Ovary (tissue), 3 donors: ENCODE measurements at regions not wholly inside any gene's neighbourhood (a gene's known extent, or its start where the extent isn't known, plus 50 kb on each side); places are given as distances from the start of the nearest gene placed in this dataset.

ENCODE experiments used
- CTCF ChIP-seq, 3 donors: fragments of 450-650 bp in 2 of 3; fragments of 200-600 bp in 1 of 3; IDR thresholded peaks; one replicate each; pipeline versions ENCODE4 v1.5.1 to v1.8.0; 2016 to 2022; ENCODE audit warnings: antibody characterized with exemption in 3 of 3, mild to moderate bottlenecking in 1 of 3
- POLR2A ChIP-seq: fragments of 450-650 bp; IDR thresholded peaks from one replicate; pipeline ENCODE4 v1.6.1; 2017; ENCODE audit warnings: antibody characterized with exemption, mild to moderate bottlenecking, moderate library complexity
- donor health status: DM: no; HTN: no; CAD: no.

DNA sequence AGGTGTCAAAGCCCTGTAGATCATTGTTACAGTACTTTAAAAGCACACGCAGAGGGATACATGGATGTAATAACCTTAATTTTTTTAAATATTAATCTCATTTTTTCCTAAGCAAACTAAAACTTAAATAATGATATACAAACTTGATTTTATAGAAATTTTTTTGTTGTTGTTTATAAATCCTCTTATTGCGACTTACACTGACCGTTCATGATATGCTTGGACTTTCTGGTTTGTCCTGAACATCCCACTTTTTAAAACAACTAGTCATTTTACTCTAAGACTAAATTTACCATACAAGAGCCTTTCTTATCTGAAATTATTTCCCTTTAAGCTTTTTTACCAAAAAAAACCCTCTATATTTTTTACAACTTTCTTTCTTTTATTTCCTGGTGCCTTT, 2106.0 kb downstream of the PCDH7 start:
- TF ChIP-seq CTCF (IDR thresholded peaks at IDR 0.05) (no peak), POLR2A (no peak)
